CD4-positive, alpha-beta T cell (primary cell): ENCODE measurements at regions not wholly inside any gene's neighbourhood (a gene's known extent, or its start where the extent isn't known, plus 50 kb on each side); places are given as distances from the start of the nearest gene placed in this dataset.

Experiments used
- ATAC-seq: fragments of 200-7000 bp; cut with Tn5 transposase; one replicate; pipeline ENCODE4 v1.10.0; 2022; ENCODE audit warnings: mild to moderate bottlenecking; ENCODE audit not compliant: poor library complexity
- CTCF ChIA-PET: fragments of 350-600 bp; sonication (Branson Sonifier 250); formaldehyde crosslinking; loops from one replicate; lab custom pipeline; 2021; ENCODE audit warnings: antibody characterized with exemption, inconsistent platforms; lab: Charles Lee
- POLR2A ChIA-PET: fragments of 350-600 bp; sonication (Branson Sonifier 250); formaldehyde crosslinking; loops from one replicate; lab custom pipeline; 2021; ENCODE audit warnings: antibody characterized with exemption, inconsistent platforms; lab: Charles Lee
- DNase-seq, 14 experiments: peaks; one replicate each; pipeline ENCODE4 v3.0.0-alpha.2; 2013 to 2020; ENCODE audit warnings: mixed read lengths in 2 of 14
- H3K27ac ChIP-seq, 2 donors: one replicate each; pipeline versions ENCODE4 v1.5.1 to v1.7.0; 2013; ENCODE audit warnings: low read length in 2 of 2, low read depth in 1 of 2, mild to moderate bottlenecking in 1 of 2
- H3K27me3 ChIP-seq, 2 experiments: 1 replicate in 1 of 2; 2 replicates in 1 of 2; pipeline versions ENCODE4 v1.6.1 to v1.7.0; 2013; ENCODE audit warnings: low read length in 2 of 2, control low read depth in 1 of 2, mild to moderate bottlenecking in 1 of 2, moderate library complexity in 1 of 2; ENCODE audit not compliant: insufficient read depth in 2 of 2, control insufficient read depth in 1 of 2
- H3K36me3 ChIP-seq: one replicate; pipeline ENCODE4 v1.6.1; 2013; ENCODE audit warnings: low read length, control low read depth; ENCODE audit not compliant: insufficient read depth
- H3K4me1 ChIP-seq: one replicate; pipeline ENCODE4 v1.6.1; 2013; ENCODE audit warnings: low read length, control low read depth; ENCODE audit not compliant: insufficient read depth
- H3K4me3 ChIP-seq: one replicate; pipeline ENCODE4 v1.5.1; 2013; ENCODE audit warnings: mild to moderate bottlenecking, low read length, moderate library complexity
- H3K9me3 ChIP-seq, 2 experiments: 1 replicate in 1 of 2; 2 replicates in 1 of 2; pipeline versions ENCODE4 v1.6.1 to v1.7.0; 2013; ENCODE audit warnings: low read length in 2 of 2, mild to moderate bottlenecking in 2 of 2, control low read depth in 1 of 2, moderate library complexity in 1 of 2; ENCODE audit not compliant: control insufficient read depth in 1 of 2, insufficient read depth in 1 of 2
- H3K27ac Mint-ChIP-seq: one replicate; pipeline ENCODE4 v1.8.0; 2020; ENCODE audit warnings: mixed read lengths
- H3K27me3 Mint-ChIP-seq: one replicate; pipeline ENCODE4 v1.8.0; 2021; ENCODE audit warnings: mixed read lengths
- H3K36me3 Mint-ChIP-seq: one replicate; pipeline ENCODE4 v1.8.0; 2021; ENCODE audit warnings: low read depth, mixed read lengths
- H3K4me1 Mint-ChIP-seq: one replicate; pipeline ENCODE4 v1.8.0; 2021; ENCODE audit warnings: low read depth, mixed read lengths
- H3K4me3 Mint-ChIP-seq: one replicate; pipeline ENCODE4 v1.8.0; 2020; ENCODE audit warnings: mild to moderate bottlenecking, mixed read lengths
- H3K9me3 Mint-ChIP-seq: one replicate; pipeline ENCODE4 v1.8.0; 2020; ENCODE audit warnings: mixed read lengths
- intact Hi-C, 2 experiments: fragments of 100-400 bp; cut with DNase I in 1 of 2; cut with micrococcal nuclease in 1 of 2; formaldehyde crosslinking; loops; one replicate each; pipeline versions ENCODE4 v1.15.1 to v1.9.0; 2023 to 2025; cut with DNase I, micrococcal nuclease
- TF ChIP-seq, protein P1 (sequence below): fragments of 200-600 bp; IDR thresholded peaks from one replicate; pipeline ENCODE4 v1.8.0; 2022; ENCODE audit warnings: antibody characterized with exemption, mild to moderate bottlenecking

GRCh38 chr2:194745557-194746146 lies 911.4 kb upstream of the SLC39A10 start:
- H3K4me3 Mint-ChIP-seq = no peak overlapping the region

GRCh38 chr2:194742706-194743105 lies 914.3 kb upstream of the SLC39A10 start:
- POLR2A ChIA-PET = no interaction called here
- Mint-ChIP-seq H3K4me3 (no peak overlapping the region), H3K4me1 (no peaks in the 10 kb centered on the region), H3K36me3 (no peaks in the 10 kb centered on the region), H3K9me3 (no peaks in the 10 kb centered on the region), H3K27ac (no peak overlapping the region), H3K27me3 (no peaks in the 10 kb centered on the region)
- no peak for DNase-seq
- Histone ChIP-seq H3K4me3 (no peak overlapping the region), H3K36me3 (no peaks in the 10 kb centered on the region), H3K27ac (no peak overlapping the region), H3K9me3 (no peaks in the 10 kb centered on the region), H3K4me1 (no peaks in the 10 kb centered on the region), H3K27me3 (no peaks in the 10 kb centered on the region)
- CTCF ChIA-PET = no interaction called here
- TF ChIP-seq, protein P1, sequence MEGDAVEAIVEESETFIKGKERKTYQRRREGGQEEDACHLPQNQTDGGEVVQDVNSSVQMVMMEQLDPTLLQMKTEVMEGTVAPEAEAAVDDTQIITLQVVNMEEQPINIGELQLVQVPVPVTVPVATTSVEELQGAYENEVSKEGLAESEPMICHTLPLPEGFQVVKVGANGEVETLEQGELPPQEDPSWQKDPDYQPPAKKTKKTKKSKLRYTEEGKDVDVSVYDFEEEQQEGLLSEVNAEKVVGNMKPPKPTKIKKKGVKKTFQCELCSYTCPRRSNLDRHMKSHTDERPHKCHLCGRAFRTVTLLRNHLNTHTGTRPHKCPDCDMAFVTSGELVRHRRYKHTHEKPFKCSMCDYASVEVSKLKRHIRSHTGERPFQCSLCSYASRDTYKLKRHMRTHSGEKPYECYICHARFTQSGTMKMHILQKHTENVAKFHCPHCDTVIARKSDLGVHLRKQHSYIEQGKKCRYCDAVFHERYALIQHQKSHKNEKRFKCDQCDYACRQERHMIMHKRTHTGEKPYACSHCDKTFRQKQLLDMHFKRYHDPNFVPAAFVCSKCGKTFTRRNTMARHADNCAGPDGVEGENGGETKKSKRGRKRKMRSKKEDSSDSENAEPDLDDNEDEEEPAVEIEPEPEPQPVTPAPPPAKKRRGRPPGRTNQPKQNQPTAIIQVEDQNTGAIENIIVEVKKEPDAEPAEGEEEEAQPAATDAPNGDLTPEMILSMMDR = no peak
- intact Hi-C loops = no loop called here
- no peak for ATAC-seq

More at GRCh38 chr2:194745557-194746146, 911.4 kb upstream of the SLC39A10 start:
- CTCF ChIA-PET = no interaction called here
- POLR2A ChIA-PET = no interaction called here
- ATAC-seq (no peak), DNase-seq (no peak)
- Mint-ChIP-seq H3K9me3 (no peaks in the 10 kb centered on the region), H3K4me1 (no peaks in the 10 kb centered on the region), H3K36me3 (no peaks in the 10 kb centered on the region), H3K27me3 (no peaks in the 10 kb centered on the region), H3K27ac (no peak overlapping the region)
- peaks cover 0 to 2% of the 10 kb centered on the region in 2 experiments for H3K9me3 ChIP-seq
- no peak overlapping the region for H3K4me3 ChIP-seq
- H3K27me3 ChIP-seq = no peaks in the 10 kb centered on the region
- intact Hi-C loops = no loop called here
- H3K4me1 ChIP-seq = no peaks in the 10 kb centered on the region
- no peak overlapping the region for H3K27ac ChIP-seq
- TF ChIP-seq, protein P1 = no peak
- H3K36me3 ChIP-seq = no peaks in the 10 kb centered on the region

GRCh38 chr2:194739217-194739616 lies 917.8 kb upstream of the SLC39A10 start:
- ATAC-seq (no peak), DNase-seq (no peak)
- Histone ChIP-seq H3K9me3 (no peaks in the 10 kb centered on the region), H3K4me1 (no peaks in the 10 kb centered on the region), H3K4me3 (no peak overlapping the region), H3K27me3 (no peaks in the 10 kb centered on the region), H3K27ac (no peak overlapping the region), H3K36me3 (no peaks in the 10 kb centered on the region)
- POLR2A ChIA-PET = no interaction called here
- H3K9me3 Mint-ChIP-seq = no peaks in the 10 kb centered on the region
- no peaks in the 10 kb centered on the region for H3K4me1 Mint-ChIP-seq
- TF ChIP-seq, protein P1 = no peak
- H3K27me3 Mint-ChIP-seq = no peaks in the 10 kb centered on the region
- no peak overlapping the region for H3K27ac Mint-ChIP-seq
- no peak overlapping the region for H3K4me3 Mint-ChIP-seq
- H3K36me3 Mint-ChIP-seq = no peaks in the 10 kb centered on the region
- CTCF ChIA-PET = no interaction called here
- intact Hi-C loops = no loop called here
